Brain microvascular endothelial cell (primary cell): ENCODE measurements at regions not wholly inside any gene's neighbourhood (a gene's known extent, or its start where the extent isn't known, plus 50 kb on each side); places are given as distances from the start of the nearest gene placed in this dataset.

ENCODE experiments used
- DNase-seq: peaks from one replicate; pipeline ENCODE4 v3.0.0-alpha.2; 2020
- H3K27ac ChIP-seq: fragments of 250-450 bp; sonication (Bioruptor Pico); 2 replicates; pipeline ENCODE4 v1.5.1; 2020; ENCODE audit warnings: mild to moderate bottlenecking, moderate library complexity
- H3K27me3 ChIP-seq: fragments of 250-450 bp; sonication (Bioruptor Pico); replicated peaks from 2 replicates; pipeline ENCODE4 v1.5.1; 2020; ENCODE audit warnings: mild to moderate bottlenecking
- H3K36me3 ChIP-seq: fragments of 250-450 bp; sonication (Bioruptor Pico); replicated peaks from 2 replicates; pipeline ENCODE4 v1.5.1; 2020; ENCODE audit warnings: mild to moderate bottlenecking
- H3K4me3 ChIP-seq: 2 replicates; pipeline ENCODE4 v1.5.1; 2011; ENCODE audit warnings: low read depth, mild to moderate bottlenecking, control low read depth, low read length, moderate library complexity
- in situ Hi-C: cut with HindIII; loops from 2 replicates; pipeline ENCODE4 v1.10.0; 2017; ENCODE audit warnings: low sequenced_read_pairs, low pct_ligation_motif_present
- TF ChIP-seq, protein P1 (sequence below): IDR thresholded peaks from 2 replicates; pipeline ENCODE4 v1.5.1; 2011; ENCODE audit warnings: low read depth, mild to moderate bottlenecking, moderate library complexity, low read length, control low read depth, inconsistent platforms; ENCODE audit errors: missing control alignments

DNA sequence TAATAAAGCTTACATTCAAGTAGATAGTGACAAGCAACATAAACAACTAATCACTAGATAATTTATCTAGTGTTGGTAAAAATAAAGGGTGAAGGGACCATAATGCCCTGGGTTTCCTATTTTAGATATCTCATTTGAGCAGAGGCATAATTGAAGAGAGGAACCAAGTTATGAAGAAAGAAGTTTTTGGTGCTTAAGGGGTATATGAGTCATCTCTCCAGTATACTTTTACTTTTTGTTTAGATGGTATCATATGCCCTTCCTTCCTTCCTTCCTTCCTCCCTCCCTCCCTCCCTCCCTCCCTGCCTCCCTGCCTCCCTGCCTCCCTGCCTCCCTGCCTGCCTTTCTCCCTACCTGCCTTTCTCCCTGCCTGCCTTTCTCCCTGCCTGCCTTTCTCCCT is 1053.5 kb upstream of the CELF4 start:
- TF ChIP-seq, protein P1, sequence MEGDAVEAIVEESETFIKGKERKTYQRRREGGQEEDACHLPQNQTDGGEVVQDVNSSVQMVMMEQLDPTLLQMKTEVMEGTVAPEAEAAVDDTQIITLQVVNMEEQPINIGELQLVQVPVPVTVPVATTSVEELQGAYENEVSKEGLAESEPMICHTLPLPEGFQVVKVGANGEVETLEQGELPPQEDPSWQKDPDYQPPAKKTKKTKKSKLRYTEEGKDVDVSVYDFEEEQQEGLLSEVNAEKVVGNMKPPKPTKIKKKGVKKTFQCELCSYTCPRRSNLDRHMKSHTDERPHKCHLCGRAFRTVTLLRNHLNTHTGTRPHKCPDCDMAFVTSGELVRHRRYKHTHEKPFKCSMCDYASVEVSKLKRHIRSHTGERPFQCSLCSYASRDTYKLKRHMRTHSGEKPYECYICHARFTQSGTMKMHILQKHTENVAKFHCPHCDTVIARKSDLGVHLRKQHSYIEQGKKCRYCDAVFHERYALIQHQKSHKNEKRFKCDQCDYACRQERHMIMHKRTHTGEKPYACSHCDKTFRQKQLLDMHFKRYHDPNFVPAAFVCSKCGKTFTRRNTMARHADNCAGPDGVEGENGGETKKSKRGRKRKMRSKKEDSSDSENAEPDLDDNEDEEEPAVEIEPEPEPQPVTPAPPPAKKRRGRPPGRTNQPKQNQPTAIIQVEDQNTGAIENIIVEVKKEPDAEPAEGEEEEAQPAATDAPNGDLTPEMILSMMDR: no peak
- no peak for DNase-seq
- in situ Hi-C loops: no loop called here
- H3K36me3 ChIP-seq: no peaks in the 10 kb centered on the region
- H3K27ac ChIP-seq: no peak overlapping the region
- H3K27me3 ChIP-seq: no peaks in the 10 kb centered on the region
- no peak overlapping the region for H3K4me3 ChIP-seq

DNA sequence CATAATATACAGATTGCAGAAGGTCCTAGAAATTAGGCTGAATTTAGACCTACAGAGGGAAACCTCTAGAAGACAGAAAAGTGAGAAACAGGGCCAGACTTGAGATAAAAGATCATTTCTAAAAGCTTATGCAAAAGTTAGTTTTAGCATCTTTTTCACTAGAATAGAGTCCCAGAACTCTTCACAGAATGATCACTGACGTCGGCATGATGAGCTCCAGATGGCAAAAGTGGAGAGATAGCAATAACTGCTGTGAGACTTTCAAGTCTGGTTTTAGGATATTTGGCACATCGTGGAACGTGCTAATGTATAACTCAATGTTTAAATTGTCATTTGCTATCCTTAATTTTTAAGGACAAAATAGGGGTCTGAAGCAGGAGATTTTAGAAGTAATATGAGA is 1050.7 kb upstream of the CELF4 start:
- H3K27me3 ChIP-seq: no peaks in the 10 kb centered on the region
- H3K36me3 ChIP-seq: no peaks in the 10 kb centered on the region
- no peak for DNase-seq
- H3K27ac ChIP-seq: no peak overlapping the region
- in situ Hi-C loops: no loop called here
- TF ChIP-seq, protein P1: no peak
- no peak overlapping the region for H3K4me3 ChIP-seq

DNA sequence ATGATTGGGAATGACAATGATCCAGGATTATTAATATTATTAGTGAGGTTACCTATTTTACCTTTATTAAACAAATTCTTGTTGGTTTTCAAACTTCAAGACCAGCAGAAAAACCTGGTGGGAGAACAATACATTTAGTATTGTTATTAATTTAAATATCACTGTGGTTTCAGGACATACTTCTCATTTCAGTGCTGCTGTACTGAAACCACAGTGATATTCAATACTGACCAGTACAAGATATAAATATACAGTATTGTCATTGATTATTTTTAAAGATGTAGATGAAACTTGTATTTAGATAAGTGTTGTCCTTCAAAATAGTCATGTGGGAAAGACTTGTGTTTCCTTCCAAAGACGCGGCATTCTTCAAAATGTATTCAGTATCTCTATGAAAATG is 1047.3 kb upstream of the CELF4 start:
- in situ Hi-C loops: no loop called here

DNA sequence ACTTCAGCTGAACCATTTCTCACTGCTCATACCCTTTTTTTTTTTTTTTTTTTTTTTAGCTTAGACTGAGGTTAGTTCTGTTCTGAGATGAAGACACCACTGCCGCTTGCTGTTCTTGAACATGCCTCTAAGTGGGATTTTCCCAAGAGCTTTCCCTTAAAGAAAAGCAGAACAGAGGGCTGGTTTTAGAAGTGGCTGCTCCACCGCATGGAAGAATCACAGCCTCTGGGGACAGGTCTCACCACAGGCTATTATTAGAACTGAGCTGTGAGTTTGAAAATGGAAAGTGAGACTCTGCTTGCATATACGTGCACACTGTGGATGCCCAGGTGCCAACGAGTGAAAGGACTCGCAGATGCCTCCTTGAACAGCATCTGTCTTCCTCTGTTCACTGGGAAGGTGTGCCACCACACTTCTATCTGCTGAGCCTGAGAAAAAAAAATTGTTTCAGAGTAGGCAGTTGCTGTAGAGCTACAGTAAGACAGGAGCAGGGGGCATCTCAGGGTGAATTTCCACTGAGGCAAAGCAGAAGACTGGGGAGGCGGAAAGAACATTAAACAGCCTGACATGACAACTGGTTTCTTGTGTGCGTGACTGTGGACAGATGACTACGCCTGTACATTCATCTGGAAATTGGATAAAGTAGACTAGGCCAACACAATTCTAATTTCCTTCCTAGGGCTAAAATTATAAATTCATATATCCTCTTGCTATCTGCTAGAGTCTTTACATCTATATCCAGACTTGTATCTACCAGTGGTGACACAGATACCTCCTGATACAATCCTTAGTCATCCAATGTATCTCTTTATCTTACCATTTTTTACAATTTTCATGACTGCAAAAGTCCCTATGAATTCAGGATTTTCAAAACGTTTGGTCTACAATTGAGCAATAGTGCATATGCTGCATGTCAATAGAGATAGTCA is 1045.7 kb upstream of the CELF4 start:
- no peak for DNase-seq
- no peak overlapping the region for H3K4me3 ChIP-seq
- TF ChIP-seq, protein P1: no peak
- in situ Hi-C loops: no loop called here
- H3K27me3 ChIP-seq: no peaks in the 10 kb centered on the region
- H3K36me3 ChIP-seq: no peaks in the 10 kb centered on the region
- no peak overlapping the region for H3K27ac ChIP-seq

More for the DNA sequence above, 1047.3 kb upstream of the CELF4 start:
- TF ChIP-seq, protein P1: no peak
- H3K27ac ChIP-seq: no peak overlapping the region
- H3K36me3 ChIP-seq: no peaks in the 10 kb centered on the region
- H3K27me3 ChIP-seq: no peaks in the 10 kb centered on the region
- no peak for DNase-seq
- H3K4me3 ChIP-seq: no peak overlapping the region

DNA sequence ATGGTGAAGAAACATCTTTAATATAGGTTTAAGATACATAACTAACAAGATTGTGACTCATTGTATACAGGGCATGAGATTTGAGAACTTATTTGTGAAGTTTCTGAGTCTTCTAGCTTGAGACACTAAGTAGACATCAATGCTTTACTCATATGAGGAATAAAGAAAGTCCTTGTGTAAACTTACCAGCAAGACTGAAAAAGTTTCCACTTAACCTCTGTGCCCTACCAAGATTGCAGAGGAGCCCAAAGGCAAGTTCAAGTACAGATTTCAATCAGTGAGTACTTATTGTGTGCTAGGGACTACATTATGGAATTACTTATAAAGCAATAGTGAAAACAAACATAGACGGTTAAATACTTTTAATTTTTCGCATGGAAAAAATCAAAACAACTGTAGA is 1041.2 kb upstream of the CELF4 start:
- Histone ChIP-seq H3K27me3 (no peaks in the 10 kb centered on the region), H3K4me3 (no peak overlapping the region), H3K27ac (no peak overlapping the region), H3K36me3 (no peaks in the 10 kb centered on the region)
- no peak for DNase-seq
- in situ Hi-C loops: no loop called here
- TF ChIP-seq, protein P1: no peak

DNA sequence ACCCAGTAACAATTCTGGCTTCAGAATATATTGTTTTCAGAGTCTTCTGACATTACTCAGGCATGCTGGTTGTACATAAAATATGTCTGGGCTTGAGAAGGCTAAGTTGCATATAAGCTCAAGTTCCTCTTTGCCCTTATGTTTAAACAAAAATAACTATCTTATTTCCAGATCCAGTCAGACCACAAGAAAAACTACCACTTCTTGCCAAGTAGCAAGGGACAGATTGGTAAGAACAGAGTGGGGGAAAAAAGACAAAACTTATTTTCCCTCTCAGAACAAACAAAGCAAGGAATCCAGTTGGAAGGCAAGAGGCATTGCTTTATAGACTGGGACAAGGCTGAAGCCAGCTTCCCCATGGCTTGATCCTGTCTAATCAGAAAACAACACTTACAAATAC is 1036.7 kb upstream of the CELF4 start:
- no peaks in the 10 kb centered on the region for H3K36me3 ChIP-seq
- no peak overlapping the region for H3K4me3 ChIP-seq
- H3K27me3 ChIP-seq: no peaks in the 10 kb centered on the region
- DNase-seq: no peak
- TF ChIP-seq, protein P1: no peak
- H3K27ac ChIP-seq: no peak overlapping the region
- in situ Hi-C loops: no loop called here
